ENCODE measurements at regions not wholly inside any gene's neighbourhood (a gene's known extent, or its start where the extent isn't known, plus 50 kb on each side); places are given as distances from the start of the nearest gene placed in this dataset.
A peak's percentile ranks its signal among the peaks of the same experiment; 100 is the strongest.

GRCh38 chr3:23691357-23691895, 114.3 kb upstream of the UBE2E1 start:
- no peak overlapping the region for H3K27ac Mint-ChIP-seq

GRCh38 chr3:23696842-23697241, 108.9 kb upstream of the UBE2E1 start:
- peaks cover 13% of the 10 kb centered on the region for H3K4me1 Mint-ChIP-seq
- H3K27ac Mint-ChIP-seq, result peak overlapping the region in 2 of 3 experiments; percentile 64 to 80
- H3K9me3 Mint-ChIP-seq, result no peaks in the 10 kb centered on the region
- no peak overlapping the region for H3K4me3 Mint-ChIP-seq
- H3K36me3 Mint-ChIP-seq (ENCODE audit: low read depth), result no peaks in the 10 kb centered on the region
- TF ChIP-seq CTCF (IDR thresholded peaks at IDR 0.05; ENCODE audit: unreplicated experiment in 3 of 3), result no peak
- H3K27me3 Mint-ChIP-seq (ENCODE audit: low read depth), result peaks cover 11% of the 10 kb centered on the region

More at GRCh38 chr3:23691357-23691895, 114.3 kb upstream of the UBE2E1 start:
- peaks cover 6% of the 10 kb centered on the region for H3K36me3 Mint-ChIP-seq (ENCODE audit: low read depth)
- peaks cover 8% of the 10 kb centered on the region for H3K4me1 Mint-ChIP-seq
- peaks cover 20% of the 10 kb centered on the region for H3K9me3 Mint-ChIP-seq
- peaks cover 11% of the 10 kb centered on the region for H3K27me3 Mint-ChIP-seq (ENCODE audit: low read depth)
- no peak for TF ChIP-seq CTCF (IDR thresholded peaks at IDR 0.05; ENCODE audit: unreplicated experiment in 3 of 3)
- H3K4me3 Mint-ChIP-seq, result no peak overlapping the region

GRCh38 chr3:23697416-23697815, 108.3 kb upstream of the UBE2E1 start:
- H3K27ac Mint-ChIP-seq, result peak overlapping the region in 2 of 3 experiments; percentile 64 to 80
- no peak overlapping the region for H3K4me3 Mint-ChIP-seq
- H3K9me3 Mint-ChIP-seq, result no peaks in the 10 kb centered on the region
- H3K36me3 Mint-ChIP-seq (ENCODE audit: low read depth), result no peaks in the 10 kb centered on the region
- no peak for TF ChIP-seq CTCF (IDR thresholded peaks at IDR 0.05; ENCODE audit: unreplicated experiment in 3 of 3)
- H3K4me1 Mint-ChIP-seq, result peaks cover 15% of the 10 kb centered on the region
- peaks cover 11% of the 10 kb centered on the region for H3K27me3 Mint-ChIP-seq (ENCODE audit: low read depth)

GRCh38 chr3:23698652-23699313, 107.0 kb upstream of the UBE2E1 start:
- Mint-ChIP-seq H3K9me3 (no peaks in the 10 kb centered on the region), H3K4me1 (peaks cover 15% of the 10 kb centered on the region), H3K36me3 (ENCODE audit: low read depth) (no peaks in the 10 kb centered on the region), H3K4me3 (no peak overlapping the region), H3K27me3 (ENCODE audit: low read depth) (peaks cover 11% of the 10 kb centered on the region), H3K27ac (no peak overlapping the region)
- no peak for TF ChIP-seq CTCF (IDR thresholded peaks at IDR 0.05; ENCODE audit: unreplicated experiment in 3 of 3)

GRCh38 chr3:23700616-23701015, 105.1 kb upstream of the UBE2E1 start:
- TF ChIP-seq CTCF (IDR thresholded peaks at IDR 0.05; ENCODE audit: unreplicated experiment in 3 of 3), result no peak
- H3K27me3 Mint-ChIP-seq (ENCODE audit: low read depth), result peaks cover 11% of the 10 kb centered on the region
- peaks cover 15% of the 10 kb centered on the region for H3K4me1 Mint-ChIP-seq
- no peak overlapping the region for H3K4me3 Mint-ChIP-seq
- H3K27ac Mint-ChIP-seq, result no peak overlapping the region
- peaks cover 1% of the 10 kb centered on the region for H3K9me3 Mint-ChIP-seq
- no peaks in the 10 kb centered on the region for H3K36me3 Mint-ChIP-seq (ENCODE audit: low read depth)
